C4-2B (cell line): ENCODE measurements at regions not wholly inside any gene's neighbourhood (a gene's known extent, or its start where the extent isn't known, plus 50 kb on each side); places are given as distances from the start of the nearest gene placed in this dataset.

Source experiments
- H3K27ac ChIP-seq: fragments of 450-650 bp; 2 replicates; pipeline ENCODE4 v1.5.1; 2017
- ZFX ChIP-seq: fragments of 450-650 bp; IDR thresholded peaks from 2 replicates; pipeline ENCODE4 v1.6.1; 2017
- TF ChIP-seq, protein P1 (sequence below): fragments of 450-650 bp; conservative IDR thresholded peaks from 2 replicates; pipeline ENCODE4 v1.5.1; 2017; ENCODE audit warnings: mild to moderate bottlenecking

DNA sequence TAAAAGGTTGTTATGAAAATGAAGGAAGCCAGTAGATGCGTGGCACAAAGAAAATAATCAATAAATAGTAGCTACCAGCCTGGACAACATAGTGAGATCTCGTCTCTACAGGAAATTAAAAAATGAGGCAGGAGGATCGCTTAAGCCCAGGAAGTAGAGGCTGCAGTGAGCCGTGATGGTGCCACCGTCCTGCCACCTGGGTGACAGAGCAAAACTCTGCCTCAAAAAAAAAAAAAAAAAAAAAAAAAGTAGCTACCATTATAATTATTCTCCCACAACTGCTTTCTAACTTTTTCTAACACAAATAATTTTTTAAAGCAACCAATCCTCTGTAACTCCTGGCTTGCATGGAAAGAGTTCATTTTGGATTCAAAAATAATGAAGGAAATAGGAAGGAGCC lies 133.0 kb downstream of the NDUFA12 start:
- no peak for TF ChIP-seq ZFX
- TF ChIP-seq, protein P1, sequence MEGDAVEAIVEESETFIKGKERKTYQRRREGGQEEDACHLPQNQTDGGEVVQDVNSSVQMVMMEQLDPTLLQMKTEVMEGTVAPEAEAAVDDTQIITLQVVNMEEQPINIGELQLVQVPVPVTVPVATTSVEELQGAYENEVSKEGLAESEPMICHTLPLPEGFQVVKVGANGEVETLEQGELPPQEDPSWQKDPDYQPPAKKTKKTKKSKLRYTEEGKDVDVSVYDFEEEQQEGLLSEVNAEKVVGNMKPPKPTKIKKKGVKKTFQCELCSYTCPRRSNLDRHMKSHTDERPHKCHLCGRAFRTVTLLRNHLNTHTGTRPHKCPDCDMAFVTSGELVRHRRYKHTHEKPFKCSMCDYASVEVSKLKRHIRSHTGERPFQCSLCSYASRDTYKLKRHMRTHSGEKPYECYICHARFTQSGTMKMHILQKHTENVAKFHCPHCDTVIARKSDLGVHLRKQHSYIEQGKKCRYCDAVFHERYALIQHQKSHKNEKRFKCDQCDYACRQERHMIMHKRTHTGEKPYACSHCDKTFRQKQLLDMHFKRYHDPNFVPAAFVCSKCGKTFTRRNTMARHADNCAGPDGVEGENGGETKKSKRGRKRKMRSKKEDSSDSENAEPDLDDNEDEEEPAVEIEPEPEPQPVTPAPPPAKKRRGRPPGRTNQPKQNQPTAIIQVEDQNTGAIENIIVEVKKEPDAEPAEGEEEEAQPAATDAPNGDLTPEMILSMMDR: no peak
- no peak overlapping the region for H3K27ac ChIP-seq

DNA sequence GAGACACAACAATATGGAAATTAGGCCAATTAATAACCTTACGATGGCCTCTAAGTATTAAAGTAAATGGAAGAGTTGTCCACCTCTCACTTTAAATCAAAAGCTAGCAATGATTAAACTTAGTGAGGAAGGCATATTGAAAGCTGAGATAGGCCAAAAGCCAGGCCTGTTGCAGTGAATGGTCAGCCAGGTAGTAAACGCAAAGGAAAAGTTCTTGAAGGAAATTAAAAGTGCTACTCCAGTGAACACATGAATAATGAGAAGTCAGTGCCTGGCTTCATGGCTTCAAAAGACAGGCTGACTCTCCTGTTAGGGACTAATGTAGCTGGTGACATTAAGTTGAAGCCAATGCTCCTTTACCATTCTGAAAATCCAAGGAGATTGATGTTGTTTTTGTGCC lies 135.3 kb downstream of the NDUFA12 start:
- TF ChIP-seq, protein P1: no peak
- TF ChIP-seq ZFX: no peak
- H3K27ac ChIP-seq: no peak overlapping the region

DNA sequence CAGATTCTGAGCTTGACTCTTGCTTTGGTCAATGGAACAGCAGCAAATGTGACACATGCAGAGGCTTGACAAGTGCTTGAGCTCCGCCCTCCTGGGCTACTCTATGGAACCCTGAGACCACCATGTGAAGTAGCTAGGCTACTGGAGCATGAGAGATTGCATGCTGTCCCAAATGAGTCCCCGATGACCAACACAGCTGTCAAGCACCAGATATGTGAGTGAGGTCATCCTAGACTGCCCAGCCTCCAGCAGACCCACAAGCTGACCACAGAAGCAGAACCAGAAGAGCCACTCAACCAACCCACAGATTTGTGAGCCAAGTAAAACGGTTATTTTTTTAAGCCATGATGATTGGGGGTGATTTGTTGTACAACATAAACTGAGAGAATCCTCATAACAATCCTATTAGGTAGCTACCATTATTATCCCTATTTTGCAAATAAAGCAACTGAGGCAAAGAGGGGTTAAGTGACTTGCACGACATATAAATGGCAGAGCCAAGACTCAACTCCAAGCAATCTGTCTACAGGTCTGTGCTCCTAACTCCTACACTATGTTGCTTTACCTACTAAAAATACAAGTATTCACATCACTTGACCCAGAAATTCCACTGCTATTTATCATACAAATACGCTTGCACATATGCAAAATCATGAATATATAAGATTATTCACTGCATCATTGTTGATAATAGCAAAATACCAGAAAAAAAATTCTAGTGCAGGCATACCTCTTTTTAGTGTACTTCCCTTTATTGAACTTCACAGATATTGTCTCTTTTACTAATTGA lies 136.2 kb downstream of the NDUFA12 start:
- H3K27ac ChIP-seq: no peak overlapping the region
- no peak for TF ChIP-seq ZFX
- TF ChIP-seq, protein P1: no peak

DNA sequence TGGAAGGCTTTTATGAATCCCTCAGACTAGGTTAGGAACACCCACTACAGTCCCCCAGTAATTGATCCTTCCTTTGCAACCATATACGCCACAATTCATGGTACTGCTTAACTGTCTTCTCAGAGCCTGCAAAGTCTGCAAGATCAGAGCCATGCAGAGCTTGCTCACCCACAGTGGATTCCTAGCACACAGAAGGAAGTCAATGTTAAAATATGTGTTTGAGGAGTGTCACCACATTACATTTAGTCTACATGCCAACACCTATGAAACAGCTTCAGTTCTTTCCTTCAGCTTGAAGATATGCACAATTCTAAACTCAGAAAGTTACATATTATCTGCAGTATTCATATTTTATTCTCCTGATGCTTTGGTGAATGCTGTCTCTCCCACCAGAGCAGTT lies 138.5 kb downstream of the NDUFA12 start:
- TF ChIP-seq, protein P1: no peak
- no peak for TF ChIP-seq ZFX
- no peak overlapping the region for H3K27ac ChIP-seq

DNA sequence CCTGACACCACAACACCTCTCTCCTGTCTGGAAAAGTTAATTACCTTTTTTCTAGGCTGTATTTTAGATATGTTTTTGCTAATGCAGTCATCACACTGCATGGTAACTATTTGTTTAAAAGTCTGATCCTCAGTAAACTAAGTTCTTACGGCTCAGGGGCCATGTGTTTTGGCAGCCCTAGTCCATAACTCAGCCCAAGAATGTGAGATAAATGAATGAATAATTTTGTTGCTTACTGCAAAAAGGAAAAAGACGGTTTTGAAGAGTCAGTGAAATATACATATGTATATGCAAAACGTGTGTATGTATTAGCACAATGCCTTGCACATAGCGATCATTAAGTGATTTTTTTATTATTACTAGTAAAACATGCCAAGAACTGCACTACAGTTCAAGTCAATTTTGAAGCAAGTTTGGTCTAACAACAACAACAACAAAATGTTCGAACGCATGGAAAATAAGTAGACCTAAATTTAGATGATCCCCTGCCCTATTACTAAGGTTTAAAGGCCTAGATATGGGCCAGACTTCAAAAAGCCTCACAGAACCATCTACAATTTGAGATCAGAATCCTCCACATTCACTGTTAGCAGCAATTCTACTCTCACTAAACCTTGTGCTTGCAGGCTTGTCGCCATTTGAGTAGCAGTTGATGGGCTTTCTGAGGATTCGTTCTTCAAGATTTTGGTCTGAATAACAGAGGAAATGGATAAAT lies 140.0 kb downstream of the NDUFA12 start:
- TF ChIP-seq, protein P1: no peak
- TF ChIP-seq ZFX: no peak
- H3K27ac ChIP-seq: no peak overlapping the region

DNA sequence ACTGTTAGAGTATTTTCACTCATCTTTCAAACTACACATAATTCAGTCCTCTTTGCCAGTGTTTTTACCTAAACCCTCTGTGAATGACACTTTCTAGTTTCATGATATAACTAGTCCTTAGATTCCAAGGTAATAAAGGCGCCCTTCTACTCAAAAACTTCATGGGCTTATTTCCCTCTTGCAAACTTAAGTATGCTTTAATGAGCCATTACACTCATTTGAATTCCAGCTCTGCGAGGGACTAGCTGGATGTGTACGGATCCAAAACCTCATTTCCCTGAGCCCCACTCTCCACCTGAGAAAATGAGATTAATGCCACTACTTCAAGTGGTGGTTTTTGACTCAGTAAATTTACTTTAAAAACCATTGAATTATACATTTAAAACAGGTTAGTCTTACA lies 141.1 kb downstream of the NDUFA12 start:
- H3K27ac ChIP-seq: no peak overlapping the region
- TF ChIP-seq, protein P1: no peak
- no peak for TF ChIP-seq ZFX

DNA sequence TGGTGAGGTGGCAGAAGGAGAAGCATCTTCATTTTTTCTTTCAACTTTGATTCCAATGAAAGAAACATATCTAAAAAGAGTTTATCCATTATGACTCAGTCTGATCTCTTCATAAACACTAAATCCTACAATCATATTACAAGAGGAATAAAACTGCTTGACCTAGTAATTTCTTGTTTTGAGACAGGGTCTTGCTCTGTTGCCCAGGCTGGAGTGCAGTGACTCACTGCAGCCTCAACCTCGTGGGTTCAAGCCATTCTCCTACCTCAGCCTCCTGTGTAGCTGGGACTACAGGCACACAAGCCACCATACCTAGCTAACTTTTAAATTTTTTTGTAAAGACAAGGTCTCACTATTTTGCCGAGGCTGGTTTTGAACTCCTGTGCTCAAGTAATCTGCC lies 147.2 kb downstream of the NDUFA12 start:
- TF ChIP-seq, protein P1: no peak
- no peak for TF ChIP-seq ZFX
- H3K27ac ChIP-seq: no peak overlapping the region
